Left colon (tissue), 2 donors: ENCODE measurements at regions not wholly inside any gene's neighbourhood (a gene's known extent, or its start where the extent isn't known, plus 50 kb on each side); places are given as distances from the start of the nearest gene placed in this dataset.
"Not testable (repeated sequence)": the region's sequence is repeated elsewhere in the genome, so short reads cannot be mapped to it uniquely, and the experiment has no call there.

Experiments
- ATAC-seq: fragments of 200-7000 bp; cut with Tn5 transposase; one replicate; pipeline ENCODE4 v1.9.1; 2020; ENCODE audit warnings: mild to moderate bottlenecking, moderate library complexity
- DNase-seq, 2 donors: peaks; one replicate each; pipeline ENCODE4 v3.0.0-alpha.2; 2020
- intact Hi-C, 2 donors: fragments of 100-400 bp; cut with DNase I in 1 of 2; cut with micrococcal nuclease in 1 of 2; formaldehyde crosslinking; loops; one replicate each; pipeline versions ENCODE4 v1.11.2 to v1.14.0; 2022; cut with DNase I, micrococcal nuclease
- donor health status: DM: no; HTN: no; CAD: no.
- donor health status: DM: yes; HTN: yes; CAD: no.

- intact Hi-C loops: no loop called here
- DNase-seq: no peak
- ATAC-seq: no peak
Measured at GRCh38 chr14:85054178-85054577, 475.8 kb upstream of the FLRT2 start.

- DNase-seq (no peak), ATAC-seq (no peak)
- intact Hi-C loops: no loop called here
Measured at GRCh38 chr14:85056267-85056666, 473.7 kb upstream of the FLRT2 start.

- DNase-seq (no peak), ATAC-seq (no peak)
- intact Hi-C loops: no loop called here
Measured at GRCh38 chr14:85057221-85057620, 472.7 kb upstream of the FLRT2 start.

GRCh38 chr14:85058150-85058549 lies 471.8 kb upstream of the FLRT2 start:
- DNase-seq (no peak), ATAC-seq (no peak)
- intact Hi-C loops: no loop called here

- ATAC-seq (no peak), DNase-seq (no peak)
- intact Hi-C loops: no loop called here
Measured at GRCh38 chr14:85060121-85060520, 469.8 kb upstream of the FLRT2 start.

GRCh38 chr14:85061256-85061655 lies 468.7 kb upstream of the FLRT2 start:
- no peak for ATAC-seq
- intact Hi-C loops: no loop called here
- no peak for DNase-seq

GRCh38 chr14:85063747-85064146 lies 466.2 kb upstream of the FLRT2 start:
- ATAC-seq: no peak
- DNase-seq: no peak
- intact Hi-C loops: no loop called here

GRCh38 chr14:85071447-85071846 lies 458.5 kb upstream of the FLRT2 start:
- DNase-seq: no peak
- ATAC-seq: no peak
- intact Hi-C loops: no loop called here

- intact Hi-C loops: no loop called here
- no peak for ATAC-seq
- no peak for DNase-seq
Measured at GRCh38 chr14:85074955-85075354, 455.0 kb upstream of the FLRT2 start.

GRCh38 chr14:85075694-85076476 lies 454.1 kb upstream of the FLRT2 start:
- ATAC-seq: no peak
- DNase-seq: no peak

GRCh38 chr14:85077716-85078115 lies 452.2 kb upstream of the FLRT2 start:
- ATAC-seq, DNase-seq, intact Hi-C loops: not testable (repeated sequence)

More at GRCh38 chr14:85075694-85076476, 454.1 kb upstream of the FLRT2 start:
- intact Hi-C loops: no loop called here

- DNase-seq: no peak
- ATAC-seq: no peak
- intact Hi-C loops: no loop called here
Measured at GRCh38 chr14:85079842-85080730, 449.9 kb upstream of the FLRT2 start.

GRCh38 chr14:85084344-85084743 lies 445.6 kb upstream of the FLRT2 start:
- intact Hi-C loops: no loop called here
- ATAC-seq (no peak), DNase-seq (no peak)

- intact Hi-C loops: no loop called here
- ATAC-seq (no peak), DNase-seq (no peak)
Measured at GRCh38 chr14:85085981-85086380, 444.0 kb upstream of the FLRT2 start.

GRCh38 chr14:85087201-85087600 lies 442.7 kb upstream of the FLRT2 start:
- DNase-seq (no peak), ATAC-seq (no peak)
- intact Hi-C loops: no loop called here

- no peak for DNase-seq
- intact Hi-C loops: no loop called here
- no peak for ATAC-seq
Measured at GRCh38 chr14:85088192-85088591, 441.8 kb upstream of the FLRT2 start.

GRCh38 chr14:85090681-85091080 lies 439.3 kb upstream of the FLRT2 start:
- DNase-seq: no peak
- intact Hi-C loops: no loop called here
- ATAC-seq: no peak

GRCh38 chr14:85093631-85094330 lies 436.2 kb upstream of the FLRT2 start:
- intact Hi-C loops: no loop called here

GRCh38 chr14:85102591-85102990 lies 427.4 kb upstream of the FLRT2 start:
- ATAC-seq (no peak), DNase-seq (no peak)
- intact Hi-C loops: no loop called here

More at GRCh38 chr14:85093631-85094330, 436.2 kb upstream of the FLRT2 start:
- ATAC-seq (no peak), DNase-seq (no peak)

GRCh38 chr14:85106506-85106905 lies 423.4 kb upstream of the FLRT2 start:
- intact Hi-C loops: no loop called here
- DNase-seq: no peak
- no peak for ATAC-seq
